HFF-Myc (cell line): ENCODE measurements at regions not wholly inside any gene's neighbourhood (a gene's known extent, or its start where the extent isn't known, plus 50 kb on each side); places are given as distances from the start of the nearest gene placed in this dataset.
"Not testable (repeated sequence)": the region's sequence is repeated elsewhere in the genome, so short reads cannot be mapped to it uniquely, and the experiment has no call there.

Source experiments
- DNase-seq: peaks from one replicate; pipeline ENCODE4 v3.0.0-alpha.2; 2011; ENCODE audit warnings: low read depth; ENCODE audit errors: extremely low read depth
- H3K4me3 ChIP-seq: replicated peaks from 2 replicates; pipeline ENCODE4 v1.5.1; 2011; ENCODE audit warnings: low read depth, mild to moderate bottlenecking, control low read depth, low read length
- TF ChIP-seq, protein P1 (sequence below): IDR thresholded peaks from 2 replicates; pipeline ENCODE4 v1.5.1; 2012; ENCODE audit warnings: mild to moderate bottlenecking, low read depth, low read length, control low read depth; ENCODE audit errors: missing control alignments

- no peak overlapping the region for H3K4me3 ChIP-seq
- no peak for DNase-seq
- TF ChIP-seq, protein P1, sequence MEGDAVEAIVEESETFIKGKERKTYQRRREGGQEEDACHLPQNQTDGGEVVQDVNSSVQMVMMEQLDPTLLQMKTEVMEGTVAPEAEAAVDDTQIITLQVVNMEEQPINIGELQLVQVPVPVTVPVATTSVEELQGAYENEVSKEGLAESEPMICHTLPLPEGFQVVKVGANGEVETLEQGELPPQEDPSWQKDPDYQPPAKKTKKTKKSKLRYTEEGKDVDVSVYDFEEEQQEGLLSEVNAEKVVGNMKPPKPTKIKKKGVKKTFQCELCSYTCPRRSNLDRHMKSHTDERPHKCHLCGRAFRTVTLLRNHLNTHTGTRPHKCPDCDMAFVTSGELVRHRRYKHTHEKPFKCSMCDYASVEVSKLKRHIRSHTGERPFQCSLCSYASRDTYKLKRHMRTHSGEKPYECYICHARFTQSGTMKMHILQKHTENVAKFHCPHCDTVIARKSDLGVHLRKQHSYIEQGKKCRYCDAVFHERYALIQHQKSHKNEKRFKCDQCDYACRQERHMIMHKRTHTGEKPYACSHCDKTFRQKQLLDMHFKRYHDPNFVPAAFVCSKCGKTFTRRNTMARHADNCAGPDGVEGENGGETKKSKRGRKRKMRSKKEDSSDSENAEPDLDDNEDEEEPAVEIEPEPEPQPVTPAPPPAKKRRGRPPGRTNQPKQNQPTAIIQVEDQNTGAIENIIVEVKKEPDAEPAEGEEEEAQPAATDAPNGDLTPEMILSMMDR = no peak
Observed at GRCh38 chr6:67016921-67017460, 1310.0 kb upstream of the EYS start.

- H3K4me3 ChIP-seq = no peak overlapping the region
- DNase-seq = no peak
- TF ChIP-seq, protein P1 = no peak
Observed at GRCh38 chr6:67011441-67011840, 1304.4 kb upstream of the EYS start.

DNA sequence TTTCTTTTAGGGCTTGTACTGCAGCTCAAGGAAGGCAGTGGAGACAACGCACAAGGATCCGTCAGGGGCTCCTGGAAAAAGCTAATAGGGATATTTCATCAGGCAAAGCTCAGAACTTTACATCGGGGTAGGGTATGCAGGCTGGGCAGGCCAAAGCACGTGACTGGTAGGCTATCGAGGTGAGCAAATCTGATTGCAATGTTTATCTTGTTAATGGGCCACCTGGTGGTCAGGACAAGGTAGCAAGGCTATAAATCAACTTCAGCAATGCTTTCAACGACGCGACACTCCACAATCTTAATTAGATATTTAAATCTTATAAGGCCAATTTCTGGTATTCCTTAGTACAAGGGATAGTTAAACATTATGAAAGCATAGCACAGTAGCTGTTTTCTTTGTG, 1302.8 kb upstream of the EYS start:
- TF ChIP-seq, protein P1 = no peak
- DNase-seq = no peak
- no peak overlapping the region for H3K4me3 ChIP-seq

DNA sequence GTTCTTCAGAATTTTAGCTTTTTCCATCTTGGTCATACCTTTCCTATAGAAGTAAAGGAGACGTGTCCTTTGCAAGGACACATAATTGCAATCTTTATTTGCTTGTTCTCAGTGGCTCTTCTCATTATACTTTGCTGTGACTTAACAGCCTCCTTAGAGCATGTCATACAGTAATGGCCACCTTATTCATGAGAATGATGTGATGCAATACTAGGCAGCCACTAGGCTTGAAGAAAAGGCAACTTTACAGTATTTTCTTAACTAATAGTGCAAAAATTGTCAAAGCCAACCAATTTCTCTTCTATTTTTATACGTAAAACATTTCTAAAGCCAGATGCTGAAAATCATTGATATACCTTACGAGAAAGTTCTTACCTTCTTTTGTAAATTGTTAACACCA, 1296.8 kb upstream of the EYS start:
- TF ChIP-seq, protein P1 = no peak
- no peak for DNase-seq
- no peak overlapping the region for H3K4me3 ChIP-seq

GRCh38 chr6:67000121-67000520, 1293.1 kb upstream of the EYS start:
- TF ChIP-seq, protein P1 = no peak
- DNase-seq = no peak
- no peak overlapping the region for H3K4me3 ChIP-seq

DNA sequence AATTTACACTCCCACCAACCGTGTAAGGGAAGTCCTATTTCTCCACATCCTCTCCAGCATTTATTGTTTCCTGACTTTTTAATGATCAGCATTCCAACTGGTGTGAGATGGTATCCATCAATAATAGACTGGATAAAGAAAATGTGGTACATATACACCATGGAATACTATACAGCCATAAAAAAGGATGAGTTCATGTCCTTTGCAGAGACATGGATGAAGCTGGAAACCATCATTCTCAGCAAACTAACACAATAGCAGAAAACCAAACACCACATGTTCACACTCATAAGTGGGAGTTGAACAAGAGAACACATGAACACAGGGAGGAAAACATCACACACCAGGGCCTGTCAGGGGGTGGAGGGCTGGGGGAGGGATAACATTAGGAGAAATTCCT, 1290.6 kb upstream of the EYS start:
- not testable (repeated sequence) for H3K4me3 ChIP-seq, DNase-seq

DNA sequence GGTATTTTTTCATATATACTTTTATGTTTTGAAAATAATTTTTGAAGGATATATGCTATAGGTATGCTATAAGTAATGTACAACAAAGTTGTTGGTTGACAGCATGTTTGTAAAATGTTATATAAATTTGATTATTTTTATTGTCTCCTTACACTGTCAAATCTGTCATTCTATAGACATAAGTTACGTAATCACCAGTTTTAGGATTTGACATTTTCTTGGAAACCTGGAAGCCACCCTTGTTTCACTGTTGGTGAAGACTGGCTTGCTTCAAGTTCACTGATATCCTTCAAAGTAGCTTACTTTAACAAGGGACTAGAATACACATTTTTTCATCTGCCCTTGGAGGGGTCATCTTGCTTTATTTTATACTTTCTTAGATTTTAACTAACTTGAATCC, 1288.6 kb upstream of the EYS start:
- TF ChIP-seq, protein P1 = no peak
- DNase-seq = no peak
- no peak overlapping the region for H3K4me3 ChIP-seq

GRCh38 chr6:66993708-66994107, 1286.7 kb upstream of the EYS start:
- not testable (repeated sequence) for DNase-seq, H3K4me3 ChIP-seq
